ENCODE measurements at regions not wholly inside any gene's neighbourhood (a gene's known extent, or its start where the extent isn't known, plus 50 kb on each side); places are given as distances from the start of the nearest gene placed in this dataset.

- H3K9me3 ChIP-seq: no peaks in the 10 kb centered on the region
- H3K9ac ChIP-seq (ENCODE audit: low read depth in 2 of 2, low read length in 2 of 2): no peak overlapping the region
- no peak overlapping the region for H3K27ac ChIP-seq
- no peak overlapping the region for H3K4me3 ChIP-seq
- H3K36me3 ChIP-seq: no peaks in the 10 kb centered on the region
- H3K4me1 ChIP-seq: peaks cover 14% of the 10 kb centered on the region
- DNase-seq: no peak
- no peaks in the 10 kb centered on the region for H3K27me3 ChIP-seq
- TF ChIP-seq CTCF (IDR thresholded peaks at IDR 0.05): no peak
- intact Hi-C loops (cut with DNase I): no loop called here
These were observed 109.7 kb downstream of the LSM3 start for GRCh38 chr3:14288177-14288788.

- no peaks in the 10 kb centered on the region for H3K9me3 ChIP-seq
- H3K36me3 ChIP-seq: no peaks in the 10 kb centered on the region
- H3K9ac ChIP-seq (ENCODE audit: low read depth in 2 of 2, low read length in 2 of 2): no peak overlapping the region
- no peak overlapping the region for H3K27ac ChIP-seq
- H3K4me1 ChIP-seq: peaks cover 14% of the 10 kb centered on the region
- intact Hi-C loops (cut with DNase I): no loop called here
- TF ChIP-seq CTCF (IDR thresholded peaks at IDR 0.05): no peak
- no peak overlapping the region for H3K4me3 ChIP-seq
- DNase-seq: no peak
- H3K27me3 ChIP-seq: no peaks in the 10 kb centered on the region
These were observed 110.3 kb downstream of the LSM3 start for GRCh38 chr3:14288833-14289451.

DNA sequence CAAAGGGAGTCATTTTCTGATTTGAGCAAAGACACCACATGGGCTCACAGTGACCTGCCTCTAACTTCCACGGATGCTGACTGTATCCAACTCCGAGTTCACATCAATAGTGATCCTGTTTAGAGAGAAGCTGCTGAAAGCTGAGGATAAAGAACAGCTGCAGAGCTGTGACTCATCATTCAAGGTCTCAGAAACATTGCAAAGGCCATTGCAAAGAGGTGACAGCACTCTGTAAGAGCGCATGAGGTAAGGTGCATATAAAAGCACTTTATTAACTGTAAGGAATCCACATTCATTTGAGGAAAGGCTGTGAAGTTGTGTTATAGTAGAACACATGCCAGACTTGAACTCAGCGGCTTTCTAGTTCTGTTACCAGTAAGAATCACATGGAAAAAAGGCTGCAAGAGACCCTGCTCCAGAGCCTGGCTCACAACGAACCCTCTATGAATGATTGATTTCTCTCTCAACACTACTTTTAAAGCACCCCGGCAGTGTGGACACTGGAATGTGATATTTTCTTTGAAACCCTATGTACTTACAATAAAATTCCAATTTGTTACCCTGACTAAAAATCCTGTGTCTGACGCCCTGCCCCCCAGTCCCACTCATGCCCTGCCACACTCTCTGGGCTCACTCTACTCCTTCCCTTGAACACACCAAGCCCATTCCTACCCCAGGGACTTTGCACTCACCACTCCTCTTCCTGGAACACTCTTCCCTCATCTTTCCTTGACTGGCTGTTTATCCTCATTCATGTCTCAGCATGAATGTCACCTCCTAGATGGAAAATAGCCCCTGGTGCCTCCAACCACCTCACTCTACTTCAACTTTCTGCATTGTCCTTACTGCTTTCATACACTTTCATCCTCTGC is 111.2 kb downstream of the LSM3 start:
- H3K36me3 ChIP-seq: no peaks in the 10 kb centered on the region
- no peak overlapping the region for H3K27ac ChIP-seq
- H3K9ac ChIP-seq (ENCODE audit: low read depth in 2 of 2, low read length in 2 of 2): no peak overlapping the region
- intact Hi-C loops (cut with DNase I): no loop called here
- peaks cover 14% of the 10 kb centered on the region for H3K4me1 ChIP-seq
- no peak overlapping the region for H3K4me3 ChIP-seq
- peak; percentile 74 for DNase-seq
- TF ChIP-seq CTCF (IDR thresholded peaks at IDR 0.05): no peak
- H3K27me3 ChIP-seq: no peaks in the 10 kb centered on the region
- no peaks in the 10 kb centered on the region for H3K9me3 ChIP-seq

GRCh38 chr3:14290631-14291385 is 111.6 kb upstream of the SLC6A6 start:
- Histone ChIP-seq H3K36me3 (no peaks in the 10 kb centered on the region), H3K4me1 (peaks cover 14% of the 10 kb centered on the region), H3K27me3 (no peaks in the 10 kb centered on the region), H3K9me3 (no peaks in the 10 kb centered on the region), H3K27ac (no peak overlapping the region), H3K9ac (ENCODE audit: low read depth in 2 of 2, low read length in 2 of 2) (peak overlapping the region in 1 of 2 donors; percentile 52), H3K4me3 (no peak overlapping the region)
- peak; percentile 57 for DNase-seq
- intact Hi-C loops (cut with DNase I): no loop called here
- TF ChIP-seq CTCF (IDR thresholded peaks at IDR 0.05): no peak

DNA sequence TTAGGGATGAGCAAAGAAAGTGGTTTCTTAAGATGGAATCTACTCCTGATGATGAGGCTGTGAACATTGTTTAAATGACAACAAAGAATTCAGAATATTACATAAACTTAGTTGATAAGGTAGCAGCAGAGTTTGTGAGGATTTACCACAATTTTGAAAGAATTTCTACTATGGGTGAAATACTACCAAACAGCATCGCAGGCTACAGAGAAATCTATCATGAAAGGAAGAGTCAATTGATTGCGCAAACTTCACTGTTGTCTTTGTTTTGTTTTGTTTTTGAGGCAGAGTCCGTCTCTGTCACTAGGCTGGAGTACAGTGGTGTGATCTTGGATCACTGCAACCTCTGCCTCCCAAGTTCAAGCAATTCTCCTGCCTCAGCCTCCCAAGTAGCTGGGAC is 107.4 kb upstream of the SLC6A6 start:
- H3K27ac ChIP-seq: no peak overlapping the region
- intact Hi-C loops (cut with DNase I): no loop called here
- H3K9ac ChIP-seq (ENCODE audit: low read depth in 2 of 2, low read length in 2 of 2): no peak overlapping the region
- H3K27me3 ChIP-seq: no peaks in the 10 kb centered on the region
- H3K4me1 ChIP-seq: peaks cover 13% of the 10 kb centered on the region
- H3K36me3 ChIP-seq: no peaks in the 10 kb centered on the region
- no peak for DNase-seq
- H3K4me3 ChIP-seq: no peak overlapping the region
- no peaks in the 10 kb centered on the region for H3K9me3 ChIP-seq
- no peak for TF ChIP-seq CTCF (IDR thresholded peaks at IDR 0.05)

Measured in colonic mucosa (tissue), 4 donors.